RWPE2 (cell line): ENCODE measurements at regions not wholly inside any gene's neighbourhood (a gene's known extent, or its start where the extent isn't known, plus 50 kb on each side); places are given as distances from the start of the nearest gene placed in this dataset.

Source experiments
- ATAC-seq: fragments of 200-7000 bp; cut with Tn5 transposase; 3 replicates; pipeline ENCODE4 v1.9.1; 2021; ENCODE audit warnings: low read depth
- DNase-seq: peaks from one replicate; pipeline ENCODE4 v3.0.0-alpha.2; 2020; ENCODE audit warnings: low spot score
- H3K27ac ChIP-seq: fragments of 450-650 bp; 2 replicates; pipeline ENCODE4 v1.5.1; 2017; ENCODE audit warnings: mild to moderate bottlenecking; ENCODE audit not compliant: poor library complexity, severe bottlenecking
- H3K27me3 ChIP-seq: fragments of 250-450 bp; sonication (Bioruptor Pico); 2 replicates; pipeline ENCODE4 v1.5.1; 2021; ENCODE audit warnings: mild to moderate bottlenecking, moderate library complexity; ENCODE audit not compliant: insufficient read depth, poor library complexity, severe bottlenecking
- H3K36me3 ChIP-seq: fragments of 250-450 bp; sonication (Bioruptor Pico); 2 replicates; pipeline ENCODE4 v1.5.1; 2020; ENCODE audit warnings: low read depth, mild to moderate bottlenecking, moderate library complexity
- H3K4me1 ChIP-seq: fragments of 250-450 bp; sonication (Bioruptor Pico); 2 replicates; pipeline ENCODE4 v1.5.1; 2021; ENCODE audit warnings: mild to moderate bottlenecking, moderate library complexity; ENCODE audit not compliant: insufficient read depth, poor library complexity, severe bottlenecking
- H3K4me3 ChIP-seq: fragments of 250-450 bp; sonication (Bioruptor Pico); 2 replicates; pipeline ENCODE4 v1.5.1; 2021; ENCODE audit warnings: mild to moderate bottlenecking, moderate library complexity; ENCODE audit not compliant: severe bottlenecking
- H3K9me3 ChIP-seq: fragments of 250-450 bp; sonication (Bioruptor Pico); 2 replicates; pipeline ENCODE4 v1.5.1; 2021; ENCODE audit warnings: mild to moderate bottlenecking, moderate library complexity; ENCODE audit not compliant: severe bottlenecking
- TF ChIP-seq, protein P1 (sequence below): fragments of 450-650 bp; IDR thresholded peaks from one replicate; pipeline ENCODE4 v1.5.1; 2017; ENCODE audit warnings: mild to moderate bottlenecking, moderate library complexity; ENCODE audit not compliant: poor library complexity, severe bottlenecking

DNA sequence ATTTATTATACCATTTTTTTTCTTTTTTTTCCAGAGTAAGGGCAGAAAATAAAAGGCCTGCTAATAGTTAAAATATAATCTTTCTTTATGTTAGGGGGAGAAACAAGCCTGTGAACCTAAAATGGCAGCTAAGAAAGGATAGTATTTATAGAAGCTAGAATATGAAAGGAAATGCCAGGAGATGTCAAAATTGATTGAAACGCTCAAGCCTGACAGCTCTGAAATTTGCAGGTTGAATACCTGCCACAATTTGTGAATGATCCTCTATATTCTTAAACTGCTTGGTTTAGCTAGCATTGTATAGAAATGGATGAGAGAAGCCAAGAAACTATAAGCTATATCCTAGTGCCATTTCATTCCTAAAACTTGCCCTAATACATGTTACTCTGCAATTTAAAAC lies 757.3 kb upstream of the PABPC4L start:
- no peaks in the 10 kb centered on the region for H3K36me3 ChIP-seq
- no peaks in the 10 kb centered on the region for H3K4me1 ChIP-seq
- no peak for ATAC-seq
- DNase-seq: no peak
- no peaks in the 10 kb centered on the region for H3K27me3 ChIP-seq
- H3K9me3 ChIP-seq: no peaks in the 10 kb centered on the region
- no peak overlapping the region for H3K4me3 ChIP-seq
- TF ChIP-seq, protein P1, sequence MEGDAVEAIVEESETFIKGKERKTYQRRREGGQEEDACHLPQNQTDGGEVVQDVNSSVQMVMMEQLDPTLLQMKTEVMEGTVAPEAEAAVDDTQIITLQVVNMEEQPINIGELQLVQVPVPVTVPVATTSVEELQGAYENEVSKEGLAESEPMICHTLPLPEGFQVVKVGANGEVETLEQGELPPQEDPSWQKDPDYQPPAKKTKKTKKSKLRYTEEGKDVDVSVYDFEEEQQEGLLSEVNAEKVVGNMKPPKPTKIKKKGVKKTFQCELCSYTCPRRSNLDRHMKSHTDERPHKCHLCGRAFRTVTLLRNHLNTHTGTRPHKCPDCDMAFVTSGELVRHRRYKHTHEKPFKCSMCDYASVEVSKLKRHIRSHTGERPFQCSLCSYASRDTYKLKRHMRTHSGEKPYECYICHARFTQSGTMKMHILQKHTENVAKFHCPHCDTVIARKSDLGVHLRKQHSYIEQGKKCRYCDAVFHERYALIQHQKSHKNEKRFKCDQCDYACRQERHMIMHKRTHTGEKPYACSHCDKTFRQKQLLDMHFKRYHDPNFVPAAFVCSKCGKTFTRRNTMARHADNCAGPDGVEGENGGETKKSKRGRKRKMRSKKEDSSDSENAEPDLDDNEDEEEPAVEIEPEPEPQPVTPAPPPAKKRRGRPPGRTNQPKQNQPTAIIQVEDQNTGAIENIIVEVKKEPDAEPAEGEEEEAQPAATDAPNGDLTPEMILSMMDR: no peak
- H3K27ac ChIP-seq: no peak overlapping the region

DNA sequence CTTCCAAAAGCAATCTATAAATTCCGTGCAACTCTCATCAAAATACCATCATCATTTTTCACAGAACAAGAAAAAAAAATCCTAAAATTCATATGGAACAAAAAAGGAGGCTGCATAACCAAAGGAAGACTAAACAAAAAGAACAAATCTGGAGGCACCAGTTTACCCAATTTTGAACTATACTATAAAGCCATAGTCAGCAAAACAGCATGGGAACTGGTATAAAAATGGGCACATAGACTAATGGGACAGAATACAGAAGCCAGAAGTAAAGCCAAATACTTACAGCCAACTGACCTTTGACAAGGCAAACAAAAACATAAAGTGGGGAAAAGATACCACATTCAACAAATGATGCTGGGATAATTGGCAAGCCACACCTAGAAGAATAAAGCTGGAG lies 753.5 kb upstream of the PABPC4L start:
- Histone ChIP-seq H3K36me3 (no peaks in the 10 kb centered on the region), H3K27me3 (no peaks in the 10 kb centered on the region), H3K4me1 (no peaks in the 10 kb centered on the region), H3K27ac (no peak overlapping the region), H3K4me3 (no peak overlapping the region), H3K9me3 (no peaks in the 10 kb centered on the region)
- TF ChIP-seq, protein P1: no peak
- no peak for ATAC-seq
- DNase-seq: no peak

DNA sequence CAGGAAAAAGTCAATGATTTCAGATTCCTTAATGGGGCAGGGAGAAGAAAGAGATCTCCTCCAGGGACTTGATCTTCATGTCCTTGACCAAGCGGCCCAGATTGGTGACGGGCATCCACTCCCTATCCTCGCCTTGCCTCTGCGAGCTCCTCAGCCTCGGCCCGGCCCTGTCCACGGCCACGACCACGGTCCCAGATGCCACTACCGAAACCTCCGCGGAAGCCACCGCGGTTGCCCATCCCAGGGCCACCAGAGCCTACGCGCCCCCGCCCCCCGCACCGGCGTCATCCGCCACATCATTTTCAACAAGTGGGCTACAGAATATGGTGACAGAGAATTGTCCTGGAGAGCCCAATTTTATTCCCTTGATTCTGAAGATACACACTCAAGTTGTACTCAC lies 751.2 kb upstream of the PABPC4L start:
- Histone ChIP-seq H3K27me3 (no peaks in the 10 kb centered on the region), H3K4me1 (no peaks in the 10 kb centered on the region), H3K4me3 (no peak overlapping the region), H3K9me3 (no peaks in the 10 kb centered on the region), H3K36me3 (no peaks in the 10 kb centered on the region), H3K27ac (no peak overlapping the region)
- no peak for ATAC-seq
- TF ChIP-seq, protein P1: no peak
- no peak for DNase-seq

DNA sequence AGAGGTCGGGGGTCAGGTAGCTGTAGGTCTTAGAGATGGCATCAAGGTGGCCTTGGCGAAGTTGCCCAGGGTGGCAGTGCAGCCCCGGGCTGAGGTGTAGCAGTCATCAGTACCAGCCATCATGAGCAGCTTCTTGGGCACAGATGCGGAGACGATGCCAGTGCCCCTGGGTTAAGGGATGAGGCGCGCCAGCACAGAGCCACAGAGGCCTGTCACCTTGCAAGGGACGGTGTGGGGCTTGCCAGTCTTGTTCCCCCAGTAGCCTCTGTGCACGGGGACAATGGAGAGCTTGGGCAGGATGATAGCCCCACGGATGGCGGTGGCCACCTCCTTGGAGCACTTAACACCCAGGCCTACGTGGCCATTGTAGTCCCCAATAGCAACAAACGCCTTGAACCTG lies 750.7 kb upstream of the PABPC4L start:
- Histone ChIP-seq H3K27ac (no peak overlapping the region), H3K4me1 (no peaks in the 10 kb centered on the region), H3K36me3 (no peaks in the 10 kb centered on the region), H3K9me3 (no peaks in the 10 kb centered on the region), H3K4me3 (no peak overlapping the region), H3K27me3 (no peaks in the 10 kb centered on the region)
- TF ChIP-seq, protein P1: no peak
- DNase-seq (no peak), ATAC-seq (no peak)

DNA sequence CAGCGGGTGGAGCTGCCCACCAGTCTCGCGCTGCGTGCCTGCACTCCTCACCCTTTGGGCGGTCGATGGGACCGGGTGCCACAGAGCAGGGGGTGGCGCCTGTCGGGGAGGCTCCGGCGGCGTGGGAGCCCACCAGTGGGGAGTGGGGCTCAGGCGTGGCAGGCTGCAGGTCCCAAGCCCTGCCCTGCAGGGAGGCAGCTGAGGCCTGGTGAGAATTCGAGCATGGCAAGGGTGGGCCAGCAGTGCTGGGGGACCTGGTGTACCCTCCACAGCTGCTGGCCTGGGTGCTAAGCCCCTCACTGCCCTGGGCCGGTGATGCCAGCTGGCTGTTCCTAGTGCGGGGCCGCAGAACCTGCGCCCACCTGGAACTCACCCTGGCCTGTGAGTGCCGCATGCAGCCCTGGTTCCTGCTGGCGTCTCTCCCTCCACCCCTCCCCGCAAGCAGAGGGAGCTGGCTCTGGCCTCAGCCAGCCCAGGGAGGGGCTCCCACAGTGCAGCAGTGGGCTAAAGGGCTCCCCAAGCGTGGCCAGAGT lies 746.6 kb upstream of the PABPC4L start:
- Histone ChIP-seq H3K4me3 (no peak overlapping the region), H3K27me3 (no peaks in the 10 kb centered on the region), H3K4me1 (no peaks in the 10 kb centered on the region), H3K27ac (no peak overlapping the region), H3K36me3 (no peaks in the 10 kb centered on the region), H3K9me3 (no peaks in the 10 kb centered on the region)
- DNase-seq (no peak), ATAC-seq (no peak)
- TF ChIP-seq, protein P1: no peak
